Kidney epithelial cell (primary cell): ENCODE measurements at regions not wholly inside any gene's neighbourhood (a gene's known extent, or its start where the extent isn't known, plus 50 kb on each side); places are given as distances from the start of the nearest gene placed in this dataset.

Experiments used
- DNase-seq: peaks from one replicate; pipeline ENCODE4 v3.0.0-alpha.2; 2010; ENCODE audit warnings: low read depth
- H3K27me3 ChIP-seq: 2 replicates; pipeline ENCODE4 v1.6.0; 2011; ENCODE audit warnings: low read length; ENCODE audit not compliant: control insufficient read depth, insufficient read depth
- H3K36me3 ChIP-seq: 2 replicates; pipeline ENCODE4 v1.5.1; 2011; ENCODE audit warnings: low read length; ENCODE audit not compliant: control insufficient read depth, insufficient read depth
- H3K4me3 ChIP-seq: 2 replicates; pipeline ENCODE4 v1.5.1; 2011; ENCODE audit warnings: low read depth, mild to moderate bottlenecking, control low read depth, low read length
- TF ChIP-seq, protein P1 (sequence below): IDR thresholded peaks from 2 replicates; pipeline ENCODE4 v1.5.1; 2011; ENCODE audit warnings: mild to moderate bottlenecking, moderate library complexity, low read length, control low read depth, inconsistent platforms; ENCODE audit not compliant: insufficient read depth, poor library complexity, severe bottlenecking

GRCh38 chr5:3963652-3964051, 368.0 kb downstream of the IRX1 start:
- TF ChIP-seq, protein P1, sequence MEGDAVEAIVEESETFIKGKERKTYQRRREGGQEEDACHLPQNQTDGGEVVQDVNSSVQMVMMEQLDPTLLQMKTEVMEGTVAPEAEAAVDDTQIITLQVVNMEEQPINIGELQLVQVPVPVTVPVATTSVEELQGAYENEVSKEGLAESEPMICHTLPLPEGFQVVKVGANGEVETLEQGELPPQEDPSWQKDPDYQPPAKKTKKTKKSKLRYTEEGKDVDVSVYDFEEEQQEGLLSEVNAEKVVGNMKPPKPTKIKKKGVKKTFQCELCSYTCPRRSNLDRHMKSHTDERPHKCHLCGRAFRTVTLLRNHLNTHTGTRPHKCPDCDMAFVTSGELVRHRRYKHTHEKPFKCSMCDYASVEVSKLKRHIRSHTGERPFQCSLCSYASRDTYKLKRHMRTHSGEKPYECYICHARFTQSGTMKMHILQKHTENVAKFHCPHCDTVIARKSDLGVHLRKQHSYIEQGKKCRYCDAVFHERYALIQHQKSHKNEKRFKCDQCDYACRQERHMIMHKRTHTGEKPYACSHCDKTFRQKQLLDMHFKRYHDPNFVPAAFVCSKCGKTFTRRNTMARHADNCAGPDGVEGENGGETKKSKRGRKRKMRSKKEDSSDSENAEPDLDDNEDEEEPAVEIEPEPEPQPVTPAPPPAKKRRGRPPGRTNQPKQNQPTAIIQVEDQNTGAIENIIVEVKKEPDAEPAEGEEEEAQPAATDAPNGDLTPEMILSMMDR, result no peak
- Histone ChIP-seq H3K4me3 (no peak overlapping the region), H3K36me3 (no peaks in the 10 kb centered on the region), H3K27me3 (no peaks in the 10 kb centered on the region)
- DNase-seq, result no peak

- no peak for DNase-seq
- no peak overlapping the region for H3K4me3 ChIP-seq
- TF ChIP-seq, protein P1, result no peak
Measured at GRCh38 chr5:3980156-3980555, 384.5 kb downstream of the IRX1 start.

GRCh38 chr5:3987867-3988266, 392.2 kb downstream of the IRX1 start:
- no peaks in the 10 kb centered on the region for H3K27me3 ChIP-seq
- H3K36me3 ChIP-seq, result no peaks in the 10 kb centered on the region
- TF ChIP-seq, protein P1, result no peak
- no peak for DNase-seq
- H3K4me3 ChIP-seq, result no peak overlapping the region

More at GRCh38 chr5:3980156-3980555, 384.5 kb downstream of the IRX1 start:
- H3K27me3 ChIP-seq, result no peaks in the 10 kb centered on the region
- H3K36me3 ChIP-seq, result no peaks in the 10 kb centered on the region

- TF ChIP-seq, protein P1, result no peak
- Histone ChIP-seq H3K27me3 (no peaks in the 10 kb centered on the region), H3K36me3 (no peaks in the 10 kb centered on the region), H3K4me3 (no peak overlapping the region)
- no peak for DNase-seq
Measured at GRCh38 chr5:3993856-3994473, 398.3 kb downstream of the IRX1 start.

- Histone ChIP-seq H3K4me3 (no peak overlapping the region), H3K27me3 (no peaks in the 10 kb centered on the region), H3K36me3 (no peaks in the 10 kb centered on the region)
- no peak for DNase-seq
- TF ChIP-seq, protein P1, result no peak
Measured at GRCh38 chr5:3994628-3995027, 399.0 kb downstream of the IRX1 start.
